HG03342 (cell line): ENCODE measurements at regions not wholly inside any gene's neighbourhood (a gene's known extent, or its start where the extent isn't known, plus 50 kb on each side); places are given as distances from the start of the nearest gene placed in this dataset.
"Not testable (repeated sequence)": the region's sequence is repeated elsewhere in the genome, so short reads cannot be mapped to it uniquely, and the experiment has no call there.

Source experiments
- ATAC-seq: cut with Tn5 transposase; IDR thresholded peaks from one replicate; pipeline ENCODE4 v1.9.1; 2021; ENCODE audit warnings: mild to moderate bottlenecking, moderate library complexity; ENCODE audit not compliant: unreplicated experiment

GRCh38 chr15:62894322-62895085 is 148.0 kb upstream of the TPM1 start:
- no peak for ATAC-seq

GRCh38 chr15:62895139-62895866 is 147.2 kb upstream of the TPM1 start:
- ATAC-seq = no peak

GRCh38 chr15:62895905-62896316 is 146.6 kb upstream of the TPM1 start:
- no peak for ATAC-seq

GRCh38 chr15:62896380-62896866 is 146.1 kb upstream of the TPM1 start:
- ATAC-seq = no peak

GRCh38 chr15:62896969-62897486 is 145.5 kb upstream of the TPM1 start:
- no peak for ATAC-seq

- ATAC-seq = no peak
Observed at GRCh38 chr15:62897634-62898033, 144.9 kb upstream of the TPM1 start.

GRCh38 chr15:62899090-62899493 is 143.5 kb upstream of the TPM1 start:
- ATAC-seq = no peak

GRCh38 chr15:62900071-62900802 is 142.3 kb upstream of the TPM1 start:
- no peak for ATAC-seq

GRCh38 chr15:62901087-62901486 is 141.5 kb upstream of the TPM1 start:
- ATAC-seq = no peak

GRCh38 chr15:62901909-62902546 is 140.5 kb upstream of the TPM1 start:
- ATAC-seq = no peak

GRCh38 chr15:62902821-62903220 is 139.7 kb upstream of the TPM1 start:
- no peak for ATAC-seq

GRCh38 chr15:62903437-62903836 is 139.1 kb upstream of the TPM1 start:
- ATAC-seq = no peak

GRCh38 chr15:62904041-62904910 is 138.3 kb upstream of the TPM1 start:
- no peak for ATAC-seq

- no peak for ATAC-seq
Observed at GRCh38 chr15:62906627-62907026, 135.9 kb upstream of the TPM1 start.

- no peak for ATAC-seq
Observed at GRCh38 chr15:62907275-62907674, 135.3 kb upstream of the TPM1 start.

- ATAC-seq = not testable (repeated sequence)
Observed at GRCh38 chr15:62908341-62908740, 134.2 kb upstream of the TPM1 start.

GRCh38 chr15:62909257-62909656 is 133.3 kb upstream of the TPM1 start:
- ATAC-seq = no peak

- no peak for ATAC-seq
Observed at GRCh38 chr15:62912282-62912681, 130.3 kb upstream of the TPM1 start.

- no peak for ATAC-seq
Observed at GRCh38 chr15:62912808-62913207, 129.7 kb upstream of the TPM1 start.

GRCh38 chr15:62913246-62913645 is 129.3 kb upstream of the TPM1 start:
- ATAC-seq = no peak
